Nephron progenitor cell (in vitro differentiated cells): ENCODE measurements at regions not wholly inside any gene's neighbourhood (a gene's known extent, or its start where the extent isn't known, plus 50 kb on each side); places are given as distances from the start of the nearest gene placed in this dataset.

Source experiments
- DNase-seq: peaks from one replicate; pipeline ENCODE4 v3.0.0; 2021
- H3K27ac Mint-ChIP-seq: 2 replicates; pipeline ENCODE4 v1.8.0; 2021; ENCODE audit warnings: mild to moderate bottlenecking, moderate library complexity, mixed read lengths
- H3K27me3 Mint-ChIP-seq: 2 replicates; pipeline ENCODE4 v1.8.0; 2021; ENCODE audit warnings: mild to moderate bottlenecking, low read depth, mixed read lengths; ENCODE audit not compliant: poor library complexity
- H3K36me3 Mint-ChIP-seq: 2 replicates; pipeline ENCODE4 v1.8.0; 2021; ENCODE audit warnings: low read depth, mixed read lengths
- H3K4me1 Mint-ChIP-seq: 2 replicates; pipeline ENCODE4 v1.8.0; 2021; ENCODE audit warnings: mixed read lengths
- H3K4me3 Mint-ChIP-seq: 2 replicates; pipeline ENCODE4 v1.8.0; 2021; ENCODE audit warnings: mild to moderate bottlenecking, moderate library complexity, mixed read lengths
- H3K9me3 Mint-ChIP-seq: 2 replicates; pipeline ENCODE4 v1.8.0; 2021; ENCODE audit warnings: mild to moderate bottlenecking, moderate library complexity, mixed read lengths
- CTCF ChIP-seq: fragments of 200-600 bp; sonication (generic); IDR thresholded peaks from 2 replicates; pipeline ENCODE4 v1.5.0; 2021; ENCODE audit warnings: antibody characterized with exemption

GRCh38 chr11:134613646-134614045 lies 201.6 kb upstream of the B3GAT1 start:
- Mint-ChIP-seq H3K27ac (no peak overlapping the region), H3K27me3 (peaks cover 47% of the 10 kb centered on the region), H3K36me3 (no peaks in the 10 kb centered on the region), H3K4me1 (peaks cover 11% of the 10 kb centered on the region), H3K9me3 (no peaks in the 10 kb centered on the region), H3K4me3 (no peak overlapping the region)
- TF ChIP-seq CTCF = no peak
- DNase-seq = no peak

GRCh38 chr11:134612140-134613030 lies 200.3 kb upstream of the B3GAT1 start:
- no peaks in the 10 kb centered on the region for H3K9me3 Mint-ChIP-seq
- H3K27ac Mint-ChIP-seq = no peak overlapping the region
- peaks cover 48% of the 10 kb centered on the region for H3K27me3 Mint-ChIP-seq
- no peak overlapping the region for H3K4me3 Mint-ChIP-seq
- no peak for TF ChIP-seq CTCF
- H3K36me3 Mint-ChIP-seq = no peaks in the 10 kb centered on the region
- H3K4me1 Mint-ChIP-seq = peaks cover 8% of the 10 kb centered on the region
- no peak for DNase-seq

- Mint-ChIP-seq H3K9me3 (no peaks in the 10 kb centered on the region), H3K4me3 (no peak overlapping the region), H3K27ac (no peak overlapping the region), H3K4me1 (peaks cover 8% of the 10 kb centered on the region), H3K36me3 (no peaks in the 10 kb centered on the region), H3K27me3 (peaks cover 51% of the 10 kb centered on the region)
- TF ChIP-seq CTCF = no peak
- DNase-seq = no peak
Measured at GRCh38 chr11:134611537-134611936, 199.5 kb upstream of the B3GAT1 start.

GRCh38 chr11:134610116-134610910 lies 198.3 kb upstream of the B3GAT1 start:
- Mint-ChIP-seq H3K27ac (no peak overlapping the region), H3K9me3 (peaks cover 6% of the 10 kb centered on the region), H3K4me3 (no peak overlapping the region), H3K4me1 (no peaks in the 10 kb centered on the region), H3K27me3 (peaks cover 40% of the 10 kb centered on the region), H3K36me3 (no peaks in the 10 kb centered on the region)
- DNase-seq = no peak
- TF ChIP-seq CTCF = no peak

- H3K4me1 Mint-ChIP-seq = no peaks in the 10 kb centered on the region
- no peak overlapping the region for H3K4me3 Mint-ChIP-seq
- H3K36me3 Mint-ChIP-seq = no peaks in the 10 kb centered on the region
- H3K27me3 Mint-ChIP-seq = peaks cover 40% of the 10 kb centered on the region
- TF ChIP-seq CTCF = no peak
- no peak overlapping the region for H3K27ac Mint-ChIP-seq
- peaks cover 12% of the 10 kb centered on the region for H3K9me3 Mint-ChIP-seq
- no peak for DNase-seq
Measured at GRCh38 chr11:134609361-134610115, 197.5 kb upstream of the B3GAT1 start.
